Stimulated activated CD8-positive, alpha-beta memory T cell treated with anti-CD3 and anti-CD28 coated beads, Interleukin-4, amount 100 ng/mL, for 24 hours (primary cell): ENCODE measurements at regions not wholly inside any gene's neighbourhood (a gene's known extent, or its start where the extent isn't known, plus 50 kb on each side); places are given as distances from the start of the nearest gene placed in this dataset.

ENCODE experiments used
- DNase-seq: peaks from one replicate; pipeline ENCODE4 v3.0.0-alpha.2; 2020; ENCODE audit warnings: low read depth

DNA sequence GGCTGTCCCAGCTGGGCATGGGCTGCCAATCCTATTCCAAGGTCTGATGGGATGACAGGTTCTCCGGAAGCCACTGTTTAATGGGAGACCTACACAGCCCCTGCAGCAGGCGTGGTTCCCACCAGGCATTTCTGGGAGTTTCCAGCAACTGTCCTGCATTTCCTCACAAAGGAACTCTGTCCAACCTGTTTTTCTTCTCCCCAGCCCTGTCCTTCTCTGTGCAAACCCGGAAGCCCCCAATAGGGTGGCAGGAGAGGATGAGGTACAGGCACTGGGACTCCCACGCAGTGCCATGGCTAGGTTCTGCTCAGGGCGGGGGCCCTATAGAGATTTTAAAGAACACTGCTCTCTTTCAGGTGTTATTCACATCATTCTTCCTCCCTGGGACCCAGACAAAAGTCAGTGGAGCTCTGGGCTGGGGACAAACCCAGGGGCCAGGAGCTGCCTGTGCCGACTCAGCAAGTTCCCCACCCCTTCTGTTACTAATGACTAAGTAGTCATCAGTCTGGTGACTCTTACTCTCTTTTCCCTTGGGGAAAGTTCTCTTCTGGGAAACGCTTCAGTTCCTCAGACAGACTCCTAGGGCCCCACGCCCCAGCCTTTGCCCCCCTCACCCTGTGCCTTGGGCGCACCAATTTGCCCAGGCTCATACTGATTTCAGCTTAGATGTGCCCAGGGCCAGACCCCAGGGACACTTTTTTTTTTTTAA, 97.7 kb downstream of the CD47 start:
- DNase-seq, result no peak

DNA sequence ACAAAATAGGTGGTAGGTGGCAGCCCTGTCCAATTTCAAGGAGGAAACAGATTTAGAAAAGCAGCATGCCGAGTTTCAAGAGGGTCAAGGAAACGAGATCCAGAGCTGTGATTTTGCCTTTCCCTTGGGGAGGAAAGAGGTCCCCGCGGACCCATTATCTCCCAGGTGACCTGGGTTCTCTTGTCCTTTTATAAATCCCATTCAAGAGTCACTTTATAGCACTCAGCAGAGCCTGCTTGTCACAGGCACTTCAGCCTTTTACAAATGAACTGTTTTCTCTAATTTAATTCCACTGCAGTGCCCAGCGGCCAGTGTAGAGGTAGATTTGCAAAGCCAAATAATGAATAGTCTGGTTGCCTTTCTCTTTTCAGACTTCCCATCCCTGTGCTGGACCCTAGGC, 99.9 kb downstream of the CD47 start:
- DNase-seq, result no peak

DNA sequence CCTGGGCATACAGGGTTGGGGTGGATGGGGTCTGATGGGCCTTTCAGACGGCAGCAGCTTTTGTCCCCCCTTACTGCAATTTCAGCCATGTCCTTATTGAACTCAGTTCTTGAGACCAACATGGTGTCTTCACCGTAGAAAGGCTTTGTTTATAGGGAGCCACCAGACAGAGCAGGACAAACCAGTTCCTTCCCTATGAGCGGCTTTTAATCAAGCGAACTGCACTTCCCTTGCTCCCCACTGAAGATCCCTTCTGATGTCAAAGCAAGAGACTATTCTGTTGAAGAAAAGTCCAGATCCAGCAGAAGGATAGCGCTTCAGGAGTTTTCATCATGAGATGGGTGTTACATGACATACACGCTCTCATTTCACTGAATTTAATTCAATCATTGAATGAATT, 100.4 kb downstream of the CD47 start:
- DNase-seq, result no peak

DNA sequence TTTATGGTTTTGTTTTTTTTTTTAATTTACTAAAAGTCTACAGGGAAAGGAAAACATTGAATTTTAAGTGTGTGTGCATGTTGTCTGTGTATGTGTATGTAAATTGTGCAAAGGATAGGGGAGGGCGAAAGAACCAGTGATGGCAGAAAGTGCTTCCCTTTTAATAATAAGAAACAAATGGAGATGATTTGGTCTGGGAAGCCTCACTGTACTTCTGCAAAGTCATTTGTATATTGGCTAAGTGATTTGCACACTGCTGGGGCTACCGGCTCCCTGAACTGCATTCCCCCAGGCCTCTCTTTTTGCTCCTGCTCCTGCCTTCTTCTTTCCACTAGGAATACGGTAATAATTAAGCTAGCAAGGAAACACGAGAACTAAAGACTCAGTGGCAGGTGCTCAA, 101.2 kb downstream of the CD47 start:
- no peak for DNase-seq

DNA sequence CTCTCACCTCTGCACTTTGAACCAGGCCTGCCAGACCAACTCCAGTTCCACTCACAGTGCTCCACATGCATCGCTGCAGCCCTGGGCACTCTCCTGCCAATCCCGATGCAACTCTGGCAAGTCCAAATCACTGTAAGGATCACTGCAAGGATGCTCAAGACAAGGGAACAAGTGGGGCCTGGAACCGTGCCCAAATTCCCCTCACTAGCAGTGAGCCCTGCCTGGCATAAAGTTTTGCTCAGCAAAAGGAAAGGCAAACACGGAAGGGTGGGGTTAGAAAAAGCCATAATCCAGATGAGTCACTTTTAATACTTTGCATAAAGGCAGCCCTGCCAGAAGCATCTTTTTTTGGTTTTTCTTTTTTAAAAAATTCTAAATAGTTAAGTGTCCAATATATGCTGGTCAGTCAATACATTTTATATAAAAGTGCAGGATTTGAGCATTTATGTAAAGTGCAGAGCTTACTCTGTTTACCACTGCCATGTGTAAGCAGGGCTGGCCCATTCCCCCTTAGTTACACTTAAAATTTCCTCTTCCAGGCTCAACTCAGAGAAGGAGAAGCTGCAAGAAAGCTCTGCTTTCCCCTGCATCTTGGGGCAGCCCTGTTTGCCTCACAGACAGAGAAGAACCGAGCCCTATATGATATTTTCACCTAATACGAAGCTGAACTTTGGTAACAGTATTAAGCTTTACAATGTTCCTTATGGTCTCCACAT, 102.2 kb downstream of the CD47 start:
- DNase-seq, result no peak

DNA sequence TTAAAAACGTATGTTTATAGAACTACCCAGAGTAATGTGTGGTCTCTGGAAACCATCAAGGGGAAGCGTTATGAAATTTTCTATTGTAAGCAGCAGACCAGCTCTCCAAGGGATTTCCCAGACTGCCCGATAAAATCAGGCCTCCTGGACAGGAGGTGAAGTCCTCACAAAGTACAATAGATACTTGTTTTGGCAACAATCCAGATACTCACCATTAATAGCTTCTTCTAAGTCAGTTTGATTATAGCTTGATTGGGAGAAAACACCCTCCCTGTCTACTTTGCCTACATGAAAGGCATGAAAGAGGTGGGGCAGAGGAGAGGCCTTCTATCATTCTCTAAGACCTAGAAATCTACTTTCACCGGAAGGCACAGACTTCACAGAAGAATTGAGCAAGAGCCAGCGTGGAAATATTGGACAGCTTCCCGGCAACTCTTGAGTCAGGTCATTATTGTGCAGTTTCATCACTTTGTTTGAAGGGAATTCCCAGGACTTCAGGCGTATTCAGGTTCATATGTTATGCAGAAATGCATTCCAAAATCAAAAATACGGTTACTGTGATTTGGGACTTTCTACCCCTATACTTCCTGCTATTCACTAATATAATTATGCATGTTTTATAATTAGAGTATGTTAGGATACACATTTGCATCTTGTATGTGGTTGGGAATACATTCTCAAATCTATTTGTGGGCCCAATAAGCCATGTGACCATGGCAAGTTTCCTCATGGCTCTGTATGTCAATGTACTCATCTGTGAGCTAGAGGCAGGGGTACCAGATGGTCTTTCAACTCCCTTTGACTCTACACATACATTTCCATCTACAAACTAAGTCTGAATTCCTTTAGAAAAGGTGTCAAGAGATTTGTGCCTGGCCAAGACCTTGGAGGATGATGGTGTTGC, 103.5 kb downstream of the CD47 start:
- no peak for DNase-seq

DNA sequence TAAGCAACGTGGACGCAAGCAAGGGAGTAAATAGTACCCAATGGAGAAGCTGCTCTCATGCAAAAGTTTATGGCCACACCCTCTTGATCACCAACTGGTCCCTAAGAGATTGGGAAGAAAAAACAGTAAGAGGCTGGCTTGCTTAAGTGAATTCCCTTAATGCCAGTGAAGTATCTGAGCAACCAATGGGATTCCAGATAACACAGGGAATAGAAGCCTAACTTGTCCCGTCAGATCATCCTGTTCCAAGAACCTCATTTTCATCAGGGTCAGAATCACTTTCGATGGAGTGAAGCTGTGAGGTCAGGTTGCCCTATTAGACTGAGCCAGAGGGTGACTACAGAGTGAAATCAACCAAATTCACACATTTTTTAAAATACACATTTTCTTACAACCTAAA, 104.3 kb downstream of the CD47 start:
- DNase-seq, result no peak

DNA sequence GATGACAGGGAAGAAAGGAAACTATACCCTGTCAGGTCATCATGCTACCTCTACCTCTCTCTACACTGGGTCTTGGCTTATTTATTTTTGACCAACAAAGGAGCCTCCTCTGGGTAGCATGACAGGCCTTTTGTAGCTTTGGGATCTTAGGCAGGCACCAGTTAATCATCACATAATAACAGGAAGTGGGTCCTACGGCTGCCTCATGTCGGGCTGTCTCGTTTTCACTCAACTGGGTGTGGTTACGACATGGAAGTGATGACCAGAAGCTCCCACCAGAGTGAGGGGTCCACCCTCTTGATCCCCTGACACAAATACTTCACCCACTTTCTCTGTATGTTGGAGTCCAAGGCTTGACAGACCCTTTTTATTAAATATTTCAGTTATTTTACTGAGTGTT, 105.3 kb downstream of the CD47 start:
- no peak for DNase-seq

DNA sequence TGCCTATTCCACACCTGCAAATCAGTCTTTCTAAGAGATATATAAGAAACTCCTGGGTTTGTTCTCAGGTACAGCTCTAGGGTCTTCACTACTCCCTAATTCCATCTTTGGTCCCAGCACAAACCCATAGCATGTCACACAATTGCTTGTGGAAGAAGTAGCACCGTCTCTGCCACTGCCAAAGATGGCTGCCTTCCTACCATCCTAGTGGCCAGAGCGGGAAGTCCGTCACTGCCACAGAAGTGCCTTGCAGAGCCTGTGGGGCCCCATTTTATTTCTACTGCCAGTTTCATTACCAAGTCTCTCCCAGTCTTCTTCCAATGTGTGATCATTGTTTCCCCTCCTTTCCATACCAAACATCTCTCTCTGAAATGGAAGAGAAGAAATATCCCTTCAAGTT, 107.6 kb downstream of the CD47 start:
- no peak for DNase-seq

DNA sequence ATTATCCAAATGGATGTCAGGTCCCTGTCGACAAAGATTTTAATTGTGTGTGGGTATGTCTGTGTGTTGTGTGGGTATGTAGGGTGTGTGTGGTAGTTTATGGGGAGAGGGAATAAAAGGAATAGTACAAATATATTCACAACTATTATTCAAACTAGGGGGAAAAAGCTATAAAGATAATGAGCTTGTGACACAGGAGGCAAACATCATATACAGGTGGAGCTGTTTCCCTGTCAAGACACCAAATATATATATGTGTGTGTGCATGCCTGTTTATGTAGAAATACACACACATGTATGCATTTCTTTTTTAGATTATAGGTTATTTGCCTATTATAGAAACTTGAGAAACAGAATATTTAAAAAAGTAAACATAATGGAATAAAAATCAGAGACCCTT, 108.7 kb downstream of the CD47 start:
- DNase-seq, result no peak

DNA sequence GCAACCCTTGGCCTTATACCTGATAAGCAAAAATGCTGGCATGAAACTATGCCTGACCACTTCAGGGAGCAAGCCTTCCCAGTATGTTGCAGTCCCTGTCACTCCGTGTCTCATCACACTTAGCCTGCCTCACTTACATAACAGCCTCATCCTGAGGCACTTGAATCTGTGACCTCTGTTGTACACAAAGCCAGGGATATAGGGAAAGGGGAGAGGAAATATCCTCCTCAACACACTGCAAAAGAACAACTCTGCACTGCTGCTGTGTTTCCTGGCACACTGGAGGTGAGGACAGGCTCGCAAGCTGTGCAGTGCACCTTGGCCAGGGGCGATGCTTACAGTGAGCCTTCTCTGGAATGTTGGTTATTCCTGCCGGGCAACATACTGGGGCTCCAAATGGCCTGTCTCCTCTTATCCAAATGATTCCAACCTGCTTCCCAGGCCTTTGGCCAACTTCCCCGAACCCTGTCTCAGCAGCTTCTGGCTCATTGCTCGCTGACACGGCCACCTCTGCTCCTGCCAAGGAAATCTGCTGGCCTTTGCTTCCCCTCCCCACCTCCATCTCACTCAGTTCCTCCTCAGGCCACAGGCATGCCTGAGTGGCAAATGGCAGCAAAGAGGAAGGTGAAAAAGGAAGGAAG, 109.2 kb downstream of the CD47 start:
- no peak for DNase-seq

DNA sequence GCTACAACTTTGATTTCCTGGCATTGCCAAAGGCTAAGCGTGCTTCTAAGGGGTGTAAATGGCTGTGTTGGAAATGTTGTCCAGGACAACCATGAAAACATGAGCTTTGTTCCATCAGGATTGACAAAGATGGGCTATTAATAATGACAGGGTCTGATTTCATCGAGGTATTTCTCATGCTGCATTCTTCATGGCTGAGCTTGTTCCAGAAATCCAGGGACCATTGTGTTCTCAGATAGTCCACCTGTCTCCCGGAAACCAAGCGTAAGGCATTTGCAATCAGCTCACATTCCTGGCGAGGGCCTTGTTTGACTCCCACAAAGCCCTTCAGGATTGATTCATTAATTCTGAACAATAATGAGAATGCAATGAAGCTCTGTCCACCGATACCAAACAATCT, 111.3 kb downstream of the CD47 start:
- no peak for DNase-seq

DNA sequence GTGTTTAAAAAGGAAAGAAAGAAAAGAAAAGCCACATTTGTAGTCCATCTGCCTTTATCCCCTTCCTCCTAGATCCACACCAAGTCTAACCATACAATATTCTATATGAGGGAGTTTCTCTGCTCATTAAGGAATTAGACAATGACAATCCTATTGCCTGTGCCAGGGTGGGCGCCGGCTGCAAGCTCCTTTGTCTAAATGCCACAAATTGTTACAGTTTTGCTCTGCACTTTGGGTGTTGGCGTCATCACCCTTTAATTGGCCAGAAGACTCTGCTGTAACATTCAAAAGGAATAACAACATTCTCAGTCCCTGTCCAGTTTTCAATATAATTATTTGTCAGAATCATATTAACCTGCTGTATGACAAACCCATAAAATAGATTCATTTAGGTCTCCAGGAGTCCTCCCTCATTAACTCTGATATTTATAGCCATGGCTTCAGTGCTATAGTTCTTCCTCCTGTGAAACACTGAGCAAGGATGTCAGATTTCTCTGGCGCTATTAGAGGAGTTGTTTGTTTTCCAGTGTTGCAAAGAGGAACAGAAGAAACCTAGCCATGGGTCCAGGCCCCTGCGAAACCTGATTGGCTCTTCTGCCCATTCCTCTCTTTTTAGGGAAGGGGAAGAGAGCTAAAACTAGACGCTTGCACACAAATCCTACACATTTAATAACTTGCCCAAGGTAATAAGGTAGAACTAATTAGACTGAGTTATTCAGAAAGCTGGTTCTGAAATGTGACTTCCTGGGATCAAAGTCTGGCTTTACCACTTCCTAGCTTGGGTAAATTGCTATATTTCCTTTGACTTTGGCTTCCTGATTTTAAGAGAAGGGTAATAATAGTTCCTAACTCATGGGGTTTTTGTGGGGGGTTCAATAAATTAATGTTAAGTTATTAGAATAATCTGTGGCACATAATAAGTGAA, 112.4 kb downstream of the CD47 start:
- no peak for DNase-seq

DNA sequence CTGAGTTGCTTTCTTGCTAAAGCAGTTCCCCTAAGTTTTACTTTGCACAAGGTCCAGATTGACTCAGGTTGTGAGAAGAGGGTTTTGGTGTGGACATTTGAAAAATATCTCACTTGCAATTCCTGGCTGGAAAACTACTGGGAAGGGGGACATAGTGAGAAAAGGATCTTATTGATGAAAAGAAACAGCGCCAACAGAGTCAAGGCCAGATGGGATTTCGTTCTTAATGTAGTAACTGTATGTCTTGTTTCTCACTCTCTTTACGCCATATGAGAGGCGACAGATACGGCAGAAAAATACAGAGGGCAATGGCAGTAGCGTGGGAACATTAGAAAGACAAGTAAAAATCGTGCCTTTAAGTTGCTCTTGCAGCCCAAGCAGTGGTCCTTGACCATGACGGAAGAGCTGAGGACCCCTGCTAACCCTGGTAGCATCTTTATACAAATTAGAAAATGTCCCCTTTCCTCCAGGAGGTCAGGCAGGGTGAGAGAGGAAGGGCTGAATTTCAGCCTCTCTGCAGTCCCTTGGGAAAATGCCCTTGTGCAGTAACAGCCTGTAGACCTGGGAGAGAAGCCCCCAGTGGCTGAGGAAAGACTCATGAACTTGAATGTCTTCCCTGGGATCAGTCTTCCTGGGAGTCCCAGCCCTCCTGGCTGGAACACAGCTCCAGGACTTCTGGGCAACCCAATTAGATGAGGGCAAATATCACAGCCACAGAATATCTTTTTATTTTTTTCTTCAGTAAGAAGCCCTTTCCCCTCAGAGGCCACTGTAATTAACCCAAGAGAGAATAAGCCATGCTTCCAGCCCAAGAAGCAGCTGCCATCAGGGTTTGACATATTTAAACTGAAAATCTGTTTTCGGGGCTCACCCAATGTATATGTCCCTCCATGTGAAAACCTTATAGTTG, 113.4 kb downstream of the CD47 start:
- no peak for DNase-seq

DNA sequence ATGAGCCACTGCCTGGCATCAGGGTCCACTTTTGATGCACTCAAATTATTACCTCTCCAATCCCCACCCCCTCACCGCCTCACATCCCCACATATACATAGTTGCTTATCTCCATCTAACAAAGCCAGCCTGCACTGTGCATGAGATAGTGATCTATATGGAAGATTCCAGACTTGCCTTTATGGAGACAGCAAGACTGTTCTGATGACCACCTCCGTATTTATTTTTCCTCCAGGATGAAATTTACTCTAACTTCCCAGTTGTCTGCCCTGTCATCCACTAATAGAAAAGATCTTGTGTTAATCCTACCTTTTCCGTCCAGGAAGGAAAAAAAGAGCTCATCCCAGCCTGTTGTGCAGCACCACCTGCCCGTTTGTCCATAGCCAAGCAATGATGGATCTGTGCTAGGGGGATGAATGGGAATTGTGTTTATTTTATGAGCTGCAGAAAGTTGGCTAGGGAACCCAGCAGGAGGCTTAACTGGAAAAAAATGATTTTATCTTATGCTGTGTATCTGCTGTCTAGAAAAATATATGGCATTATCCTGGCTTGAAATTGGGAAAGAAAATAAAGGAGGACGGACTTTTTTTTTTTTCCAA, 114.5 kb downstream of the CD47 start:
- DNase-seq, result no peak

DNA sequence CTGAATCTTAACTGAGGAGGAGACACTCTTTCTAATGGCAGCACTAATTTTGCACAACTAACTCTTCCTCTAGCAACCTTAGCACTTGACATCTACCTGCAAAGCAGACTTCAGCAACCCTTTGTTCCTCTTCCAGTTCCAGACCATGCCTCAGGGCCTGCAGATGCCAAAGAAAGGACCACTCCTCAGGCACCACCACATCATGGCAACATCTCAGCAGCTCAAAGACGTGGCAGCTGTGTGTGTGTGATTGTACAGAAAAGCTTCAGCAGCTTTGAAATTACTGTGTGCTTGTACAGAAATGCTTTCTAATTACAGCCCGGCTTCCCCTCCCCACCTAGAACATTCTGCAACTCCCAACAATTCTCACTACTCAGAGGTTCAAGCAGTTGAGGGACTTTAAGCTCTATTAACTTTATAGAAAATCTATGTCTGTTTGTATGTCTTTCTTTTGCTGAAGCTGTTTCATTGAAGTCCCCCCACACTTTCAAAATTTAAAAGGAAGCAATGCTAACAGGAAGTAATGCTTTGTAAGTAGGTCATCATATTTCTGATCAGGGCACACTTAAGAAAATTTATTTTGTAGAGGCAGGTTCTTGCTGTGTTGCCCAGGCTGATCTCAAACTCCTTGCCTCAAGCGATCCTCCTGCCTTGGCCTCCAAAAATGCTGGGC, 115.2 kb downstream of the CD47 start:
- DNase-seq, result no peak

DNA sequence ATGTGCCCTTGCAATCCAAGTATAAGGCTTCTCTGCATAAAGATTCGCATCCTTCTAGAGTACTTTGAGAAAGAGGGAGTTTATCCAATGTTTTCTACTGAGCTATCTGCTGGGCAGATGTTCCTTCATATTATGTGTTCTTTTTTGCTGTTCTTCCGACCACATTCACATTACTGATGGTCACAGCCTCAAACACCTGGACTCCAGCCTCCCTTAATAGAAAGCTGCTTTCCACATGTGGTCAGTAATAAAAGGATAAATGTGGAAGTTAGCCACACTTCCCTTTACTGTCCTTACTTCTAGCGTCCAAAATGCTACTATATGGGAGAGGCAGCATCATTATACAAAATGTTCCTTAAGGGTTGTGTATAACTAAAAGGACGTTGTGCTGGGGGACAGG, 116.9 kb downstream of the CD47 start:
- no peak for DNase-seq

DNA sequence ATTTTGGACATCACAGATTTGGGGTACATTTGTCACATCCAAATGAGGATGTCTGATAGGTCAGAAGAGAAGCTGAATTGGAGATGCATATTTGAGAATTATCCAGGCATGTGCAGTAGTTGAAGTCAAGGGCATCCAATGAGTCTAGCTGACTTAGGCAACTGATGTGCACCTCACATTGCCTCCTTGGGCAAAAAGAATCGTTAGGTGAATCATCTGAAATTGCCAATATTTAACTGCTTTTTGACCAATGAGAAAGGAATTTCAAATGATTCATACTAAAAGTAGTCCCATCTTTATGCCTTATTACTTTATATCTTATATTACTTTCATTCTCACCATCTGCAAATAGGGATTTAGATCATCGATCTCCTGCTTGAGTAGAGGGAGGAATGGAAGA, 117.7 kb downstream of the CD47 start:
- no peak for DNase-seq

DNA sequence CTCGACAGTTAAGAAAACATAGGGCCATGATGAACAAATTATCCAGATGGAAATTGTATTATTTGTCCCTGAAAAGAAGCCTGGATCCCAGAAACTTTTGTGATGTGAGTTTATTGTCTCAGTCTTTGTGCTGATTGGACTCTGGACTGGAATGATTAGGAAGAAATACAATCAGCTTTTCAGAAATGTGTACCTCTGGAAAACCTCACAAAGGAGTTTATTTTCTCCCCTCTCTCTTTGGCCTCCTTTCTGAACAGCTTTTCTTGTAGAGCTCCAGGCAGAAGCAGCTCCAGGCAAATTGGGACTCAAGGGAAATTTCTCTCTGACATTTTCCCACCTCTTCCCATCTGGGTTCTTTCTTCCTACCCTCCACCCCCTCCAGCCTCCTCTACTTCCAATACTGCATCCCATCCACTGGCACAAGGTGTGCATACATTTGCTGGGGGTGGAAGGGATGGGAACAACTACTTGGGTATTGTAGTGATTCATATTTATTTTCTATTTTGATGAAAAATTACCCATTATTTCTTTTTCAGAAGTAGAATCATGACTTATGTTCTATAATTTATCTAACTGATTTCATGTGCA, 119.7 kb downstream of the CD47 start:
- no peak for DNase-seq
